Keratinocyte (primary cell): ENCODE measurements at regions not wholly inside any gene's neighbourhood (a gene's known extent, or its start where the extent isn't known, plus 50 kb on each side); places are given as distances from the start of the nearest gene placed in this dataset.

Source experiments
- DNase-seq: peaks from one replicate; pipeline ENCODE4 v3.0.0-alpha.2; 2011; ENCODE audit warnings: low read depth, missing footprints, low spot score
- FAIRE-seq: peaks from 2 replicates; lab custom pipeline; 2011; peaks lifted over from hg19 to GRCh38; lab: Jason Lieb, UNC
- H2AFZ ChIP-seq: 2 replicates; pipeline ENCODE4 v1.6.0; 2012; ENCODE audit warnings: low read length, control low read depth, inconsistent platforms; ENCODE audit not compliant: control insufficient read depth
- H3K27ac ChIP-seq: 2 replicates; pipeline ENCODE4 v1.5.1; 2011; ENCODE audit warnings: low read length; ENCODE audit not compliant: control insufficient read depth, insufficient read depth
- H3K27me3 ChIP-seq: 3 replicates; pipeline ENCODE4 v1.6.0; 2011; ENCODE audit warnings: low read length; ENCODE audit not compliant: control insufficient read depth, insufficient read depth; ENCODE audit errors: extremely low read depth
- H3K36me3 ChIP-seq, 2 experiments: 2 replicates in 1 of 2; 3 replicates in 1 of 2; pipeline ENCODE4 v1.5.1; 2011; ENCODE audit warnings: low read length in 2 of 2, mild to moderate bottlenecking in 1 of 2; ENCODE audit not compliant: control insufficient read depth in 2 of 2, insufficient read depth in 2 of 2; ENCODE audit errors: extremely low read depth in 1 of 2
- H3K4me1 ChIP-seq: 3 replicates; pipeline ENCODE4 v1.5.1; 2011; ENCODE audit warnings: low read length; ENCODE audit not compliant: control insufficient read depth, insufficient read depth; ENCODE audit errors: extremely low read depth
- H3K4me2 ChIP-seq: 3 replicates; pipeline ENCODE4 v1.6.0; 2011; ENCODE audit warnings: low read depth, low read length; ENCODE audit not compliant: control insufficient read depth, insufficient read depth; ENCODE audit errors: extremely low read depth
- H3K4me3 ChIP-seq, 3 experiments: fragments of 200-600 bp in 1 of 3; sonication (generic) in 1 of 3; 2 replicates in 2 of 3; 3 replicates in 1 of 3; pipeline ENCODE4 v1.5.1; 2011 to 2016; ENCODE audit warnings: low read length in 3 of 3, mild to moderate bottlenecking in 3 of 3, control low read depth in 2 of 3, inconsistent platforms in 1 of 3, low read depth in 1 of 3, mixed read lengths in 1 of 3, mixed run types in 1 of 3, moderate library complexity in 1 of 3; ENCODE audit not compliant: control insufficient read depth in 2 of 3, insufficient read depth in 2 of 3; ENCODE audit errors: extremely low read depth in 1 of 3
- H3K79me2 ChIP-seq: 2 replicates; pipeline ENCODE4 v1.6.0; 2012; ENCODE audit warnings: low read length; ENCODE audit not compliant: control insufficient read depth, insufficient read depth
- H3K9ac ChIP-seq: 3 replicates; pipeline ENCODE4 v1.6.0; 2011; ENCODE audit warnings: low read length; ENCODE audit not compliant: control insufficient read depth, insufficient read depth; ENCODE audit errors: extremely low read depth
- H3K9me1 ChIP-seq: 3 replicates; pipeline ENCODE4 v1.6.0; 2011; ENCODE audit warnings: low read length; ENCODE audit not compliant: control insufficient read depth, insufficient read depth; ENCODE audit errors: extremely low read depth
- H3K9me3 ChIP-seq: 2 replicates; pipeline ENCODE4 v1.5.1; 2012; ENCODE audit warnings: low read depth, low read length; ENCODE audit not compliant: control insufficient read depth
- H4K20me1 ChIP-seq: 3 replicates; pipeline ENCODE4 v1.6.0; 2011; ENCODE audit warnings: low read length; ENCODE audit not compliant: control insufficient read depth, insufficient read depth; ENCODE audit errors: extremely low read depth
- EZH2 ChIP-seq: IDR thresholded peaks from one replicate; pipeline ENCODE4 v1.6.1; 2012; ENCODE audit warnings: inconsistent platforms, mild to moderate bottlenecking, low read length, moderate library complexity
- dilution Hi-C: fragments of 300-500 bp; cut with MboI; formaldehyde crosslinking; loops from one replicate; pipeline ENCODE4 v1.7.0; 2020; ENCODE audit warnings: low sequenced_read_pairs; ENCODE audit not compliant: extremely low pct_ligation_motif_present
- TF ChIP-seq, protein P1 (sequence below), 3 experiments: IDR thresholded peaks in 1 of 3; conservative IDR thresholded peaks in 1 of 3; optimal IDR thresholded peaks in 1 of 3; 2 replicates in 2 of 3; 3 replicates in 1 of 3; pipeline versions ENCODE3 to v1.5.1; 2011; ENCODE audit warnings: low read length in 3 of 3, mild to moderate bottlenecking in 3 of 3, moderate library complexity in 2 of 3, control low read depth in 1 of 3, inconsistent platforms in 1 of 3; ENCODE audit not compliant: insufficient read depth in 2 of 3; ENCODE audit errors: extremely low read depth in 1 of 3

DNA sequence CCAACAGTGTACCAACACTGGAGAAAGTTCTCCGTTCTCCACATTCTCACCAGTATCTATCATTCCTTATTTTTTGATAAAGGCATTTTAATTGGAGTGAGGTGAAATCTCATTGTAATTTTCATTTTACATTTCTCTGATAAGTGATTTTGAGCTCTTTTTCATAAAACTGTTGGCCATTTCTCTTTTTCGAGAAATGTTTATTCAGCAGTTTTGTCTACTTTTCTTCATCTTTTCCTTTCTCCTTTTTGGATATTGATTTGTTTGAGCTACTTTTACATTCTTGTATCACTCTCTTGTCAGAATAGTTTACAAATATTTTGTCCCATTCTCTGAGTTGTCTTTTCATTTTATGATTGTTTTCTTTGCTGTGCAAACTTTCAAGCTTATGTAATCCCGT is 555.2 kb downstream of the COL12A1 start:
- H3K4me3 ChIP-seq = no peak overlapping the region
- TF ChIP-seq, protein P1, sequence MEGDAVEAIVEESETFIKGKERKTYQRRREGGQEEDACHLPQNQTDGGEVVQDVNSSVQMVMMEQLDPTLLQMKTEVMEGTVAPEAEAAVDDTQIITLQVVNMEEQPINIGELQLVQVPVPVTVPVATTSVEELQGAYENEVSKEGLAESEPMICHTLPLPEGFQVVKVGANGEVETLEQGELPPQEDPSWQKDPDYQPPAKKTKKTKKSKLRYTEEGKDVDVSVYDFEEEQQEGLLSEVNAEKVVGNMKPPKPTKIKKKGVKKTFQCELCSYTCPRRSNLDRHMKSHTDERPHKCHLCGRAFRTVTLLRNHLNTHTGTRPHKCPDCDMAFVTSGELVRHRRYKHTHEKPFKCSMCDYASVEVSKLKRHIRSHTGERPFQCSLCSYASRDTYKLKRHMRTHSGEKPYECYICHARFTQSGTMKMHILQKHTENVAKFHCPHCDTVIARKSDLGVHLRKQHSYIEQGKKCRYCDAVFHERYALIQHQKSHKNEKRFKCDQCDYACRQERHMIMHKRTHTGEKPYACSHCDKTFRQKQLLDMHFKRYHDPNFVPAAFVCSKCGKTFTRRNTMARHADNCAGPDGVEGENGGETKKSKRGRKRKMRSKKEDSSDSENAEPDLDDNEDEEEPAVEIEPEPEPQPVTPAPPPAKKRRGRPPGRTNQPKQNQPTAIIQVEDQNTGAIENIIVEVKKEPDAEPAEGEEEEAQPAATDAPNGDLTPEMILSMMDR (optimal IDR thresholded peaks at IDR 0.05 in 1 of 3, IDR thresholded peaks at IDR 0.05 in 1 of 3, conservative IDR thresholded peaks at IDR 0.05 in 1 of 3; ENCODE audit: extremely low read depth in 1 of 3, insufficient read depth in 2 of 3, low read length in 3 of 3) = no peak
- no peak for TF ChIP-seq EZH2
- H3K9ac ChIP-seq = no peak overlapping the region
- FAIRE-seq (no peak), DNase-seq (no peak)
- no peak overlapping the region for H3K27ac ChIP-seq
- H2AFZ ChIP-seq = no peak overlapping the region
- H3K9me3 ChIP-seq = no peaks in the 10 kb centered on the region
- dilution Hi-C loops = no loop called here
- H3K27me3 ChIP-seq = no peaks in the 10 kb centered on the region
- H3K4me2 ChIP-seq = no peak overlapping the region
- no peaks in the 10 kb centered on the region for H3K36me3 ChIP-seq
- no peaks in the 10 kb centered on the region for H3K79me2 ChIP-seq
- H4K20me1 ChIP-seq = no peaks in the 10 kb centered on the region
- H3K4me1 ChIP-seq = no peaks in the 10 kb centered on the region
- no peaks in the 10 kb centered on the region for H3K9me1 ChIP-seq

DNA sequence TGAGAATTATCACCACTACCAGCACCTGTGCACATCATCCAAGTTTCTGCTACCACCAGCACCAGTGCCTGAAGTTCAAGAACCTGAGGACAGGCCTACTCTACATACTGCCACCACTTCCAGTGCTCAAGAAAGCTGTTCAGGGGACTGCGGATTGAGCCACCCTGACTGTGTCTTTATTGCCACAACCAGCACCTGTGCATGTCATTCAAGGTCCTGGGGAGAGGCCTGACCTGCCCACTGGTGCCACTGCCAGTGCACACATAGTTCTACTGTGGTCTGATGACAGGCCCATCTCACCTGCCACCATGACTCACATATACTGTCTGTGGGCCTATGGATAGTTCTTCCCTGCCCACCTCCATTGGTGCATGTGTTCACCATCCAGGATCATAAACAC is 559.4 kb downstream of the COL12A1 start:
- Histone ChIP-seq H3K9ac (no peak overlapping the region), H3K4me3 (no peak overlapping the region), H3K36me3 (no peaks in the 10 kb centered on the region), H3K79me2 (no peaks in the 10 kb centered on the region), H3K9me1 (no peaks in the 10 kb centered on the region), H3K4me2 (no peak overlapping the region), H3K27me3 (no peaks in the 10 kb centered on the region), H3K27ac (no peak overlapping the region), H3K4me1 (no peaks in the 10 kb centered on the region), H3K9me3 (no peaks in the 10 kb centered on the region), H2AFZ (no peak overlapping the region), H4K20me1 (no peaks in the 10 kb centered on the region)
- FAIRE-seq = no peak
- no peak for DNase-seq
- dilution Hi-C loops = no loop called here
- TF ChIP-seq EZH2 = no peak
- TF ChIP-seq, protein P1 (optimal IDR thresholded peaks at IDR 0.05 in 1 of 3, IDR thresholded peaks at IDR 0.05 in 1 of 3, conservative IDR thresholded peaks at IDR 0.05 in 1 of 3; ENCODE audit: extremely low read depth in 1 of 3, insufficient read depth in 2 of 3, low read length in 3 of 3) = no peak
